Gastroesophageal sphincter (tissue), 2 donors: ENCODE measurements at regions not wholly inside any gene's neighbourhood (a gene's known extent, or its start where the extent isn't known, plus 50 kb on each side); places are given as distances from the start of the nearest gene placed in this dataset.

ENCODE experiments used
- EP300 ChIP-seq: sonication (generic); formaldehyde crosslinking; IDR thresholded peaks from one replicate; pipeline ENCODE4 v1.6.1; 2017; ENCODE audit warnings: antibody characterized with exemption, mild to moderate bottlenecking
- POLR2AphosphoS5 ChIP-seq: sonication (generic); formaldehyde crosslinking; IDR thresholded peaks from one replicate; pipeline ENCODE4 v1.6.1; 2017; ENCODE audit warnings: antibody characterized with exemption

GRCh38 chr10:10685566-10685965 lies 332.1 kb upstream of the CELF2 start:
- TF ChIP-seq POLR2AphosphoS5 (no peak), EP300 (no peak)
